ENCODE measurements at regions not wholly inside any gene's neighbourhood (a gene's known extent, or its start where the extent isn't known, plus 50 kb on each side); places are given as distances from the start of the nearest gene placed in this dataset.

- TF ChIP-seq CTCF (IDR thresholded peaks at IDR 0.05; ENCODE audit: low read length) (no peak), EZH2 (optimal IDR thresholded peaks at IDR 0.05; ENCODE audit: low read depth, low read length) (no peak)
Observed at GRCh38 chr18:34159691-34160185, 65.0 kb downstream of the NOL4 start.
